Esophagus muscularis mucosa (tissue), 4 donors: ENCODE measurements at regions not wholly inside any gene's neighbourhood (a gene's known extent, or its start where the extent isn't known, plus 50 kb on each side); places are given as distances from the start of the nearest gene placed in this dataset.

Experiments used
- CTCF ChIP-seq, 3 experiments: fragments of 200-600 bp in 2 of 3; fragments of 450-650 bp in 1 of 3; sonication (generic) in 2 of 3; IDR thresholded peaks; one replicate each; pipeline ENCODE4 v1.5.1; 2017 to 2019; ENCODE audit warnings: antibody characterized with exemption in 3 of 3, mild to moderate bottlenecking in 2 of 3, moderate library complexity in 1 of 3
- EP300 ChIP-seq: sonication (generic); formaldehyde crosslinking; IDR thresholded peaks from one replicate; pipeline ENCODE4 v1.6.1; 2017; ENCODE audit warnings: antibody characterized with exemption
- POLR2A ChIP-seq: fragments of 450-650 bp; IDR thresholded peaks from one replicate; pipeline ENCODE4 v1.6.1; 2017; ENCODE audit warnings: antibody characterized with exemption, moderate library complexity, mild to moderate bottlenecking, low read depth
- POLR2AphosphoS5 ChIP-seq, 2 donors: sonication (generic); formaldehyde crosslinking; IDR thresholded peaks; one replicate each; pipeline ENCODE4 v1.6.1; 2017; ENCODE audit warnings: antibody characterized with exemption in 2 of 2

GRCh38 chr12:89863968-89864367, 155.3 kb upstream of the ATP2B1 start:
- no peak for TF ChIP-seq POLR2A
- TF ChIP-seq CTCF (IDR thresholded peaks at IDR 0.05), result no peak
- no peak for TF ChIP-seq EP300
- TF ChIP-seq POLR2AphosphoS5 (IDR thresholded peaks at IDR 0.05), result no peak
